ENCODE measurements at regions not wholly inside any gene's neighbourhood (a gene's known extent, or its start where the extent isn't known, plus 50 kb on each side); places are given as distances from the start of the nearest gene placed in this dataset.

DNA sequence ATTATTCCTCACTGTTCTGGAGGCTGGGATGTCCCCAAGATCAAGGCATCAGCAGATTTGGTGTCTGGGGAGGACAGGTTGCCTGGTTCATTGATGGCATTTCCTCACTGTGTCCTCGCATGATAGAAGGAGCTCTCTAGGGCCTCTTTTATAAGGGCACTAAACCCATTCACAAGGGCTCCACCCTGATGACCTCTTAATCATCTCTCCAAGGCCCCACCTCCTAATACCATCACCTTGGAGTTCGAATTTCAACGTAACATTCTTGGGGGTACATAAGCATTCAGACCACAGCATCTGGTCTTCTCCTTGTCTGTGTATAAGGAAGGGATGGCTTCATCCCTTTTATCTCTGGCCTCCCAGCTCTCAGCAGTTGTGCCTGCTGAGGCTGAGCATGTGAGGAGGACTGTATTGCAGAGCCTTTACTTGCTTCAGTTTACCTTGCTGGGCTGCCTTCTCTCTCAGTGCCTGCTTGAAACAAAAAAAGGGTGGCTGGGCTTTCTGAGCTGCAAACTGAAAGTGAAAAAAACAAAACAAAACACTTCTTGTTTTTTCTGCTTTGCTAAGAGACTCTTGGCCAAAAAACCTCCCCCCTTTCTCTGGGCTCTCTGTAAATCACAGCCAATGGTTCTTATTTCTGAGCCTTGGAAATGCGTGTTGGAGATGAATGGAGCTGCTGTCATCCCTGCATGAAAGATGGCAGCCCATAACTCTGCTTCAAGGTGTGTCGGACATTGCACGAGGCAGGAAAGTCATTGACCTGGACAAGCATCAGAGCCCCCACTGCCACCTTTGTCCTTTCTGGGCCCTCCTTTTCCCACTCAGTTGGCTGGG is 75.8 kb downstream of the RHOU start:
- no peak for TF ChIP-seq POLR2A (IDR thresholded peaks at IDR 0.05)
- TF ChIP-seq, protein P1, sequence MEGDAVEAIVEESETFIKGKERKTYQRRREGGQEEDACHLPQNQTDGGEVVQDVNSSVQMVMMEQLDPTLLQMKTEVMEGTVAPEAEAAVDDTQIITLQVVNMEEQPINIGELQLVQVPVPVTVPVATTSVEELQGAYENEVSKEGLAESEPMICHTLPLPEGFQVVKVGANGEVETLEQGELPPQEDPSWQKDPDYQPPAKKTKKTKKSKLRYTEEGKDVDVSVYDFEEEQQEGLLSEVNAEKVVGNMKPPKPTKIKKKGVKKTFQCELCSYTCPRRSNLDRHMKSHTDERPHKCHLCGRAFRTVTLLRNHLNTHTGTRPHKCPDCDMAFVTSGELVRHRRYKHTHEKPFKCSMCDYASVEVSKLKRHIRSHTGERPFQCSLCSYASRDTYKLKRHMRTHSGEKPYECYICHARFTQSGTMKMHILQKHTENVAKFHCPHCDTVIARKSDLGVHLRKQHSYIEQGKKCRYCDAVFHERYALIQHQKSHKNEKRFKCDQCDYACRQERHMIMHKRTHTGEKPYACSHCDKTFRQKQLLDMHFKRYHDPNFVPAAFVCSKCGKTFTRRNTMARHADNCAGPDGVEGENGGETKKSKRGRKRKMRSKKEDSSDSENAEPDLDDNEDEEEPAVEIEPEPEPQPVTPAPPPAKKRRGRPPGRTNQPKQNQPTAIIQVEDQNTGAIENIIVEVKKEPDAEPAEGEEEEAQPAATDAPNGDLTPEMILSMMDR (IDR thresholded peaks at IDR 0.05), result no peak

All from sigmoid colon (tissue), 3 donors.